H9 (cell line): ENCODE measurements at regions not wholly inside any gene's neighbourhood (a gene's known extent, or its start where the extent isn't known, plus 50 kb on each side); places are given as distances from the start of the nearest gene placed in this dataset.
A peak's percentile ranks its signal among the peaks of the same experiment; 100 is the strongest.

Source experiments
- DNase-seq: peaks from one replicate; pipeline ENCODE4 v3.0.0-alpha.2; 2017
- H2AFZ ChIP-seq: one replicate; pipeline ENCODE4 v1.6.1; 2013; ENCODE audit warnings: mild to moderate bottlenecking, low read length, control low read depth, moderate library complexity
- H2AK5ac ChIP-seq: 2 replicates; pipeline ENCODE4 v1.6.1; 2013; ENCODE audit warnings: low read length, control low read depth, mixed read lengths; ENCODE audit not compliant: insufficient read length
- H2BK120ac ChIP-seq: one replicate; pipeline ENCODE4 v1.6.1; 2013; ENCODE audit warnings: low read depth, mild to moderate bottlenecking, low read length, control low read depth, inconsistent platforms; ENCODE audit not compliant: poor library complexity, severe bottlenecking
- H2BK12ac ChIP-seq: 2 replicates; pipeline ENCODE4 v1.6.1; 2013; ENCODE audit warnings: low read length, control low read depth, mixed read lengths, low read depth; ENCODE audit not compliant: insufficient read length
- H2BK15ac ChIP-seq: 2 replicates; pipeline ENCODE4 v1.6.1; 2013; ENCODE audit warnings: low read depth, low read length, control low read depth
- H2BK20ac ChIP-seq: one replicate; pipeline ENCODE4 v1.6.1; 2013; ENCODE audit warnings: low read depth, mild to moderate bottlenecking, low read length, control low read depth, inconsistent platforms; ENCODE audit not compliant: poor library complexity, severe bottlenecking
- H2BK5ac ChIP-seq: 2 replicates; pipeline ENCODE4 v1.6.1; 2013; ENCODE audit warnings: low read length, control low read depth, mixed read lengths; ENCODE audit not compliant: insufficient read length
- H3K14ac ChIP-seq: 2 replicates; pipeline ENCODE4 v1.6.1; 2013; ENCODE audit warnings: low read length, control low read depth; ENCODE audit not compliant: insufficient read depth
- H3K18ac ChIP-seq: 2 replicates; pipeline ENCODE4 v1.6.1; 2013; ENCODE audit warnings: low read depth, mild to moderate bottlenecking, mixed read lengths, low read length, control low read depth; ENCODE audit not compliant: insufficient read length
- H3K23ac ChIP-seq: 2 replicates; pipeline ENCODE4 v1.6.1; 2013; ENCODE audit warnings: low read length, control low read depth, mixed read lengths, low read depth; ENCODE audit not compliant: insufficient read length
- H3K23me2 ChIP-seq: 2 replicates; pipeline ENCODE4 v1.6.1; 2013; ENCODE audit warnings: low read depth, mild to moderate bottlenecking, mixed read lengths, low read length, control low read depth; ENCODE audit not compliant: insufficient read length, poor library complexity, severe bottlenecking
- H3K27ac ChIP-seq: 2 replicates; pipeline ENCODE4 v1.5.1; 2013; ENCODE audit warnings: low read length, control low read depth, mixed read lengths, low read depth; ENCODE audit not compliant: insufficient read length
- H3K27me3 ChIP-seq: 2 replicates; pipeline ENCODE4 v1.6.1; 2013; ENCODE audit warnings: low read length, control low read depth, inconsistent platforms; ENCODE audit not compliant: insufficient read depth
- H3K4ac ChIP-seq: 2 replicates; pipeline ENCODE4 v1.6.1; 2013; ENCODE audit warnings: low read depth, mild to moderate bottlenecking, control low read depth, inconsistent platforms, low read length, moderate library complexity
- H3K4me1 ChIP-seq: 2 replicates; pipeline ENCODE4 v1.6.1; 2013; ENCODE audit warnings: low read length, control low read depth, inconsistent platforms; ENCODE audit not compliant: insufficient read depth
- H3K4me2 ChIP-seq: 2 replicates; pipeline ENCODE4 v1.6.1; 2013; ENCODE audit warnings: low read length, control low read depth, mixed read lengths; ENCODE audit not compliant: insufficient read length, insufficient read depth
- H3K56ac ChIP-seq: 2 replicates; pipeline ENCODE4 v1.6.1; 2013; ENCODE audit warnings: low read depth, mild to moderate bottlenecking, mixed read lengths, low read length, control low read depth; ENCODE audit not compliant: insufficient read length
- H3K79me1 ChIP-seq: 2 replicates; pipeline ENCODE4 v1.6.1; 2013; ENCODE audit warnings: low read depth, mild to moderate bottlenecking, moderate library complexity, low read length, control low read depth, inconsistent platforms; ENCODE audit not compliant: insufficient read depth, poor library complexity, severe bottlenecking
- H3K79me2 ChIP-seq: 2 replicates; pipeline ENCODE4 v1.6.1; 2013; ENCODE audit warnings: low read length, control low read depth, inconsistent platforms; ENCODE audit not compliant: insufficient read depth
- H3K9ac ChIP-seq: 2 replicates; pipeline ENCODE4 v1.6.1; 2013; ENCODE audit warnings: low read length, control low read depth, mixed read lengths; ENCODE audit not compliant: insufficient read length; ENCODE audit errors: extremely low read depth
- H3K9me3 ChIP-seq: one replicate; pipeline ENCODE4 v1.6.1; 2013; ENCODE audit warnings: low read depth, low read length, inconsistent platforms; ENCODE audit not compliant: control insufficient read depth
- H3T11ph ChIP-seq: one replicate; pipeline ENCODE4 v1.6.1; 2013; ENCODE audit warnings: mild to moderate bottlenecking, low read length, control low read depth, inconsistent platforms
- H4K20me1 ChIP-seq: one replicate; pipeline ENCODE4 v1.6.1; 2013; ENCODE audit not compliant: control insufficient read depth, insufficient read length, insufficient read depth
- H4K5ac ChIP-seq: 2 replicates; pipeline ENCODE4 v1.6.1; 2013; ENCODE audit warnings: low read depth, mild to moderate bottlenecking, mixed read lengths, low read length, control low read depth; ENCODE audit not compliant: insufficient read length
- H4K8ac ChIP-seq: replicated peaks from 2 replicates; pipeline ENCODE4 v1.6.1; 2013; ENCODE audit warnings: low read length, control low read depth, mixed read lengths, low read depth; ENCODE audit not compliant: insufficient read length
- H4K91ac ChIP-seq: 2 replicates; pipeline ENCODE4 v1.6.1; 2013; ENCODE audit warnings: low read depth, mild to moderate bottlenecking, moderate library complexity, mixed read lengths, low read length, control low read depth; ENCODE audit not compliant: insufficient read length
- H3K27ac Mint-ChIP-seq, 3 experiments: 2 replicates in 2 of 3; 3 replicates in 1 of 3; pipeline ENCODE4 v1.8.0; 2020 to 2021; ENCODE audit warnings: mixed read lengths in 3 of 3, mild to moderate bottlenecking in 1 of 3, moderate library complexity in 1 of 3
- H3K27me3 Mint-ChIP-seq: 2 replicates; pipeline ENCODE4 v1.8.0; 2021; ENCODE audit warnings: low read depth, mild to moderate bottlenecking, moderate library complexity, mixed read lengths
- H3K36me3 Mint-ChIP-seq, 3 experiments: 2 replicates in 2 of 3; 3 replicates in 1 of 3; pipeline ENCODE4 v1.8.0; 2020 to 2021; ENCODE audit warnings: low read depth in 3 of 3, mixed read lengths in 3 of 3; ENCODE audit not compliant: insufficient read depth in 1 of 3
- H3K4me1 Mint-ChIP-seq, 2 experiments: 2 replicates each; pipeline ENCODE4 v1.8.0; 2020; ENCODE audit warnings: mixed read lengths in 2 of 2
- H3K4me3 Mint-ChIP-seq, 2 experiments: 2 replicates in 1 of 2; 3 replicates in 1 of 2; pipeline ENCODE4 v1.8.0; 2020 to 2021; ENCODE audit warnings: mild to moderate bottlenecking in 2 of 2, mixed read lengths in 2 of 2, moderate library complexity in 1 of 2
- H3K9me3 Mint-ChIP-seq, 2 experiments: 2 replicates in 1 of 2; 3 replicates in 1 of 2; pipeline ENCODE4 v1.8.0; 2020; ENCODE audit warnings: mild to moderate bottlenecking in 2 of 2, mixed read lengths in 2 of 2, moderate library complexity in 1 of 2
- WGBS: extraction: QIAGEN DNeasy Blood & Tissue Kit; methylation state at CpG from one replicate; pipeline ENCODE4 v1.1.7; 2013; ENCODE audit warnings: missing lambda C conversion rate, low lambda C conversion rate, mixed read lengths; ENCODE audit not compliant: insufficient read length; ENCODE audit errors: extremely low coverage; 5-methylcytosine and 5-hydroxymethylcytosine counted together
- TF ChIP-seq, protein P1 (sequence below): fragments of 200-600 bp; sonication (generic); conservative IDR thresholded peaks from 3 replicates; pipeline ENCODE4 v1.8.0; 2021; ENCODE audit warnings: antibody characterized with exemption, mild to moderate bottlenecking

- H3K4ac ChIP-seq = no peak overlapping the region
- no peak overlapping the region for H3T11ph ChIP-seq
- peak overlapping the region in 1 of 3 experiments; percentile 60; a peak in 1 of 7 replicates for H3K27ac Mint-ChIP-seq
- no peak for DNase-seq
- no peaks in the 10 kb centered on the region for H4K20me1 ChIP-seq
- H4K5ac ChIP-seq = no peak overlapping the region
- H4K8ac ChIP-seq = no peak overlapping the region
- H4K91ac ChIP-seq = no peak overlapping the region
- H3K56ac ChIP-seq = no peak overlapping the region
- no CpG with 5 or more reads among the region's 10 CpGs for WGBS
- H3K14ac ChIP-seq = no peak overlapping the region
- no peak overlapping the region for H3K4me2 ChIP-seq
- H2AK5ac ChIP-seq = no peak overlapping the region
- TF ChIP-seq, protein P1, sequence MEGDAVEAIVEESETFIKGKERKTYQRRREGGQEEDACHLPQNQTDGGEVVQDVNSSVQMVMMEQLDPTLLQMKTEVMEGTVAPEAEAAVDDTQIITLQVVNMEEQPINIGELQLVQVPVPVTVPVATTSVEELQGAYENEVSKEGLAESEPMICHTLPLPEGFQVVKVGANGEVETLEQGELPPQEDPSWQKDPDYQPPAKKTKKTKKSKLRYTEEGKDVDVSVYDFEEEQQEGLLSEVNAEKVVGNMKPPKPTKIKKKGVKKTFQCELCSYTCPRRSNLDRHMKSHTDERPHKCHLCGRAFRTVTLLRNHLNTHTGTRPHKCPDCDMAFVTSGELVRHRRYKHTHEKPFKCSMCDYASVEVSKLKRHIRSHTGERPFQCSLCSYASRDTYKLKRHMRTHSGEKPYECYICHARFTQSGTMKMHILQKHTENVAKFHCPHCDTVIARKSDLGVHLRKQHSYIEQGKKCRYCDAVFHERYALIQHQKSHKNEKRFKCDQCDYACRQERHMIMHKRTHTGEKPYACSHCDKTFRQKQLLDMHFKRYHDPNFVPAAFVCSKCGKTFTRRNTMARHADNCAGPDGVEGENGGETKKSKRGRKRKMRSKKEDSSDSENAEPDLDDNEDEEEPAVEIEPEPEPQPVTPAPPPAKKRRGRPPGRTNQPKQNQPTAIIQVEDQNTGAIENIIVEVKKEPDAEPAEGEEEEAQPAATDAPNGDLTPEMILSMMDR = no peak
- H3K23ac ChIP-seq = no peak overlapping the region
- H3K79me1 ChIP-seq = no peaks in the 10 kb centered on the region
- H3K27me3 ChIP-seq = no peaks in the 10 kb centered on the region
- H3K36me3 Mint-ChIP-seq = no peaks in the 10 kb centered on the region
- no peak overlapping the region for H3K4me3 Mint-ChIP-seq
- no peak overlapping the region for H2BK12ac ChIP-seq
- no peaks in the 10 kb centered on the region for H3K4me1 ChIP-seq
- H3K27ac ChIP-seq = no peak overlapping the region
- H3K79me2 ChIP-seq = no peaks in the 10 kb centered on the region
- H3K27me3 Mint-ChIP-seq = peaks cover 3% of the 10 kb centered on the region
- no peak overlapping the region for H2BK20ac ChIP-seq
- no peaks in the 10 kb centered on the region for H3K9me3 Mint-ChIP-seq
- H3K9ac ChIP-seq = no peak overlapping the region
- H2BK5ac ChIP-seq = no peak overlapping the region
- no peaks in the 10 kb centered on the region for H3K9me3 ChIP-seq
- no peak overlapping the region for H2BK120ac ChIP-seq
- H2BK15ac ChIP-seq = no peak overlapping the region
- H2AFZ ChIP-seq = no peak overlapping the region
- H3K4me1 Mint-ChIP-seq = peaks cover 5% of the 10 kb centered on the region in 2 experiments
- H3K23me2 ChIP-seq = no peaks in the 10 kb centered on the region
- H3K18ac ChIP-seq = no peak overlapping the region
Observed at GRCh38 chr10:129174232-129175014, 292.6 kb upstream of the MGMT start.
